Mammary epithelial cell (primary cell): ENCODE measurements at regions not wholly inside any gene's neighbourhood (a gene's known extent, or its start where the extent isn't known, plus 50 kb on each side); places are given as distances from the start of the nearest gene placed in this dataset.

Experiments used
- CTCF ChIP-seq, 2 donors: IDR thresholded peaks in 1 of 2; conservative IDR thresholded peaks in 1 of 2; 2 replicates each; pipeline ENCODE4 v1.5.1; 2011 to 2012; ENCODE audit warnings: inconsistent platforms in 2 of 2, low read length in 2 of 2, mild to moderate bottlenecking in 2 of 2, control low read depth in 1 of 2, low read depth in 1 of 2; ENCODE audit not compliant: insufficient read depth in 1 of 2; ENCODE audit errors: extremely low read depth in 1 of 2
- EZH2 ChIP-seq: IDR thresholded peaks from 2 replicates; pipeline ENCODE4 v1.6.1; 2012; ENCODE audit warnings: low read length, inconsistent platforms, borderline replicate concordance

- TF ChIP-seq CTCF (conservative IDR thresholded peaks at IDR 0.05 in 1 of 2, IDR thresholded peaks at IDR 0.05 in 1 of 2; ENCODE audit: extremely low read depth in 1 of 2, insufficient read depth in 1 of 2, low read depth in 1 of 2, low read length in 2 of 2) (no peak), EZH2 (no peak)
These were observed 76.9 kb downstream of the ZC3H11B start for GRCh38 chr1:219536038-219536437.
